ENCODE measurements at regions not wholly inside any gene's neighbourhood (a gene's known extent, or its start where the extent isn't known, plus 50 kb on each side); places are given as distances from the start of the nearest gene placed in this dataset.

- TF ChIP-seq CTCF (IDR thresholded peaks at IDR 0.05; ENCODE audit: low read depth, low read length, missing input control) (no peak), NR2F2 (IDR thresholded peaks at IDR 0.05) (no peak), ZBTB33 (IDR thresholded peaks at IDR 0.05) (peak; percentile 22), TAF1 (conservative IDR thresholded peaks at IDR 0.05) (no peak), SP1 (IDR thresholded peaks at IDR 0.05) (no peak), GABPA (IDR thresholded peaks at IDR 0.05 in 1 of 2, conservative IDR thresholded peaks at IDR 0.05 in 1 of 2) (no peak), JUND (IDR thresholded peaks at IDR 0.05) (peak in 1 of 2 donors; percentile 71), REST (IDR thresholded peaks at IDR 0.05) (no peak), EGR1 (IDR thresholded peaks at IDR 0.05; ENCODE audit: low read depth in 2 of 2) (no peak), MAX (IDR thresholded peaks at IDR 0.05) (peak; percentile 22), ATF3 (IDR thresholded peaks at IDR 0.05) (no peak), FOXA1 (IDR thresholded peaks at IDR 0.05) (no peak)
Observed at GRCh38 chr2:78109272-78109671, 587.1 kb upstream of the LRRTM4 start.
